Hematopoietic multipotent progenitor cell treated with erythropoietin and hydrocortisone succinate and interleukin-3 and kit ligand, for 15 days (in vitro differentiated cells): ENCODE measurements at regions not wholly inside any gene's neighbourhood (a gene's known extent, or its start where the extent isn't known, plus 50 kb on each side); places are given as distances from the start of the nearest gene placed in this dataset.

Experiments
- DNase-seq: peaks from one replicate; pipeline ENCODE4 v3.0.0-alpha.2; 2015; ENCODE audit warnings: low spot score

DNA sequence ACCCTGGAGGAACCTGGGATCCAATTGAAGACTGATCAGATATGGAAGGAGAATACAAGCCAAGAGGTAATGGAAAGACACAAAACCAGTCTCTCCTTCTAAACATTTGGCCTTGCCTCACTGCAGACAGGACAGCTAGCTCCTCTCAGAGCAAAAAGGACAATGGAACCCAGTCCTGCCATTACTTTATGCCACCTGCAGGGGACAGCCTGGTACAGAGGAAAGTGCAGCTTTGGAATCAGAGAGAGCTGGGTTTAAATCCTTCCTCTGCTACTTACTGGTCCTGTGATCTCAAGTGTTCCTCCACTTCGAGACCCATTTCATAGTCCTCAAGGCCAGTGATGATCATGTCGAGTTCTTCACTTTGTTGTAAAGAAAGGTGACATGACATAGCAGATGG is 159.4 kb upstream of the SMAD3 start:
- no peak for DNase-seq

DNA sequence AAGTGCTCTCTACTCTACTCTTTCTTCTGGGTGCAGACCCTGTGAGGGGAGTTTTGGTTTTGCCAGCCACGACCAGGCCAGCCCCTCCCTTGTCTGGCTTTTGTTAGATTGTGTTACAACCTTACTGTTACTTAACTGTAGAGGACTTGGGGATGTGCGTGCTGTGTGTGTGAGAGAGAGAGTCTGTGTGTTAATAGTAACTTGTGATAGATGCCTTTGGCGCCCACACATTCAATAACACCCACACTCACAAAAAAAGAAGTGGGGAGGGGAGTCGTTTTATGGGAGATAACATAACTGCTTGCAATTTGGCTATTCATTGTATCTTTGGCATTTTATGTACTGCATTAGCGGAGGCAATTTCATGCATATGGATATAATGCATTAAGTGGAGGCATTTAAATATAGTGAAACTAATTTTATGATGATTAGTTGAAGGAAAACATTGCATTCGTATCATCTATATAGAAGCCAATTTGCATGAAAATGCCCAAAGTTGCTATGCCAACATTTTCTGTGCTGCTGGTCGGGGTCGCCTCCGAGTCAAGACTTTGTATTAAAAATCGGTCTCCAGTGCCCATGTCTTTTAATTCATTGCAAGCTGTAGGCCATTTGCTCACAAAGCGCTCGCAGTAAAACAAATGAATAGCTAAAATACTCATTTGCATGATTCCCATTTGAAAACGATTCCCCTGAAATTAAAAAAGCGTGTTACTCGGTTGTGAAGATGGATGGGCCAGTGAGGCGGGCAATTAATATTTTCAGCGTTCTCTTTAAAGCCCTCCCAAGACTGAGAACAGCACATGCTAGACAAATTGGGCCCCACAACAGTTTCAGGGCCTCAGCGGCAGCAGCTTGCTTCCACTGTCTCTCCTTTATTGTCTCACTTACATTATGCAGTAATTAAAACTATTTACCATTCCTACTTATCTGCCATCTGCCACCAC is 158.5 kb upstream of the SMAD3 start:
- no peak for DNase-seq

DNA sequence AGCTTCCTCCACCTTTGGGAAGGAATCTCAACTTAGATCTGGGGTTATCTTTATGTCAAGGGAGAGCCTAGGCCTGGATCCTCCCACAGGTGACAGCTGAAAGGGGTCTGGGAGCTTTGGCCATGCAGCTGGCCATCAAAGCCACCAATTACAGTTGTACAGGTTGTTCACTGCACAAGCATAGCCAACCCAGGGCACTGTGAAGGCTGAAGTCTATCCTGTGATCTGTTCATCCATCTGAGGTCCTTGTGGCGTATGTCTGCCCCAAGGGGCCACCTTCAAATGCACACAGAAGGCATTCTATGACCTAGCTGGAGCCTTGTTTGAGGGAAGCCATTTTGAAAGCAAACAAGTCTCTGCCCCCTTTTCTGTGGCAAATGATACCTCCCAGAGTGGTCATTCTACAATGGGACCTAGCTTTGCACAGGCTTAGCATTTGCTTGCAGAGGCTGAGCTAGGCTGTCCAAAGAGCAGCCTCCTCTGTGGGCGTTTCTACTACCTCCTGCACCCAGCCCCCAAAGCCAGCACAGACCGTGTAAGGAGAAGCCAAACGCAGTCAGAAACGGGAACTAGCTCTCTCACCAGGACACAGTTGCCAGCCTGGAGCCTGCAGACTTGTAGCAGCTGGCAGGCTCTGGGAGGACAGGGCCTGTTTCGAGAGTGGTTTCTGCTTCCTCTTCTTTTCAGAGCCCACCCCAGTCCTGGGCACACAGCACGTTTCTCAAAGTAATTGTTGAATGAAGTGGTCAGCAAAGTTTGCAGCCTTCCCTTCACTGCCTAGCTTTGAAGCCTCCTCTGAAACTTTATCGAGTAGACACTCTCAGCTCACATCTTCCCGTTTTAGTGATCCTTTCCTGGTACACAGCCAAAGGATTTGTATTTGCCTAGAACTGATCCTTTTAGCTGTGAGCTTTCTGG is 157.3 kb upstream of the SMAD3 start:
- no peak for DNase-seq

DNA sequence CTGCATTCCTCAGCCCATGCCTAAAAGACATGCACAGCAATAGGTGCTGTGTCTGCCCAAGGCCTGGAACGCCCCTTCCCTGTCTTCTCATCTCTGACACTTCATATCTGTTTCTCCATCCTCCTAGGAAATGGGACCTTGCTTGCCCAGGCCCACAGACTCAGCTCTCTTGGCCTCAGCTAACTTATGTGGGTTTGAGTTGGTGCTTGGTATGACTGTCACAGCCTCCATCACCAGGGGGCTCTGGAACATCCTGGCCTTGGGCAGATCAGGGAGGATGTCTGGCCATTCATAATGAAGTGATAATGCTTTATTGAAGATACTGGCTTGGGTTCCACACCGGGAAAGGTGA is 156.7 kb upstream of the SMAD3 start:
- no peak for DNase-seq

DNA sequence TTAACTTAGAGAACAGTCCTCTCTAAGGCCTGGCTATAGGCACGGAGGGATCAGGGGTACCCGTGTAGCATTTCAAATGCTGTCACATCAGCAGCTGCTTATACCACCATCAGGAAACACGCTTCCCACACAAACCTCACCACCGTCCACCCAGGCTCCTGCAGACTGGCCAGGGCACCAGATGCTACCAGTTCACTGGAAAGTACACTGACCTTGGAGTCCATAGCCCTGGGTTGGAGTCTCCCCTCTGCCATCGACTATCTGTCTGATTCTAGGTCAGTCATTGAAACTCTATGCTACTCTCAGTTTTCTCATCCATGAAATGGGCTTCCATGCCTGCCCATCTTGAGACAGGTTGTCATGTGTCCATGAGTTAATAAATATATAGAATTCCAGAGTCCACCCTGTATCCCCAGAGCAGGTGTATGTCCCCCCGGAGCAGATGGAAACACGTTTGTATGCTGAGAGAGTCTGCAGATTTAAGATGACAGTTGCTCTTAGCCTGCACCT is 156.0 kb upstream of the SMAD3 start:
- no peak for DNase-seq

DNA sequence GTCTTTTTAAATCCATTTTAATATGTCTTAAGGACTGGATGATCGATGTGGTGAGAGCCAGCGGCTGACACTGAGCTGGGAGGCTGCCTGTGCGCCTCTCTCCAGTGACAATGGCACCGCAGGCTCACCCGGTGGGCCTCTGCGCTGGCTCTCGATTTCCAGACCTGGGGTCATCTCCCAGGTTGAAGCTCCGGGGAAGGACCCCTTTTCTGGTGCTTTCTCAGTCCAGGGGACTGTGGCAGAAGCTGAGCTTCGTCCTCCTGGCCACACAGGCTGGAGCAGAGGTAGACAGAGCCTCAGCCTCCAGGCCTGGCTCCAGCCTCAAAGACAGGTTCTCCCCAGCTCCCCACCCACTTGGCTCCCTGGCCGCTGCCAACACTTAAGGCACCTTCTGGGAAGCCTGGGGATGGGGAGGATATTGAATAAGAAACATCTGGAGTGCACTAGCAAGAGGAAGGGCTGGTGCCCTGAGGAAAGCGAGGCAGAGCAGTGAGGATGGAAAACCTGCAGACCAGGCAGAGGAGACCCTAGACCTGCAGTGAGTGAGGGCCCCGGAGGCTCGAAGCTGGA is 154.2 kb upstream of the SMAD3 start:
- no peak for DNase-seq

DNA sequence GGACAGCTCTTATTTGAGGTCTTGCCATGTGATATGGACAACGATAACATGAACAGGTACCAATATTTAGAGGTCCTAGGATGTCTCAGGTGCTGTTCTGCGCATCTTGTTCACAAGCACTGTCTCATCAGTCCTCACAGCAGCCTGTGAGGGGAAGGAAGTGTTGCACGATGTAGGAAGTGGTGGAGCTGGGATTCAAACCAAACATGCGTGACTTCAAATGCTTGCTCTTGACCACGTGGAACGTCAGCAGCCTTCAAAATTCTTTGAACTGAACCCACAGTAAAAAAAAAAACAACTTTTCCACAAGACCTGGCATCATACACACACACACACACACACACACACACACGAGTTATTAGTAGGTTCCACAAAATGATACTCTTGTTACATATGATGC is 153.4 kb upstream of the SMAD3 start:
- no peak for DNase-seq

DNA sequence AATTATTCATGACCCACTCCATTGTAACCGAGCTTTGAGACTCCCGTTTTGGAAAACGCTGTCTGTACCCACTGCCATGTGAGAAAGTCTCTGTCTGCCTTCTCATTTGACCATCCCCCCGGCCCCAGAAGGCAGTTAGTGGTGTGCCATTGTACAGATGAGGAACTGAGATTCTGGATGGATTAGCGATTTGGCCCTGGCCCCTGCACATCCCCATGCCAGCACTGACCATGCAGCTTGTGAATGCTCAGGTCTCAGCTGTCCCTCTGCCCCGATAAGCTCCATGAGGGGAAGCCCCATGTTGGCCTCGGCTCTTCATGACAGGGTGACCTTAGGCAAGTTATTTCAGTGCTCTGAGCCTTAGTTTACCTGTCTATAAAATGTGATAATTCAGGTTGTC is 153.0 kb upstream of the SMAD3 start:
- DNase-seq = no peak

DNA sequence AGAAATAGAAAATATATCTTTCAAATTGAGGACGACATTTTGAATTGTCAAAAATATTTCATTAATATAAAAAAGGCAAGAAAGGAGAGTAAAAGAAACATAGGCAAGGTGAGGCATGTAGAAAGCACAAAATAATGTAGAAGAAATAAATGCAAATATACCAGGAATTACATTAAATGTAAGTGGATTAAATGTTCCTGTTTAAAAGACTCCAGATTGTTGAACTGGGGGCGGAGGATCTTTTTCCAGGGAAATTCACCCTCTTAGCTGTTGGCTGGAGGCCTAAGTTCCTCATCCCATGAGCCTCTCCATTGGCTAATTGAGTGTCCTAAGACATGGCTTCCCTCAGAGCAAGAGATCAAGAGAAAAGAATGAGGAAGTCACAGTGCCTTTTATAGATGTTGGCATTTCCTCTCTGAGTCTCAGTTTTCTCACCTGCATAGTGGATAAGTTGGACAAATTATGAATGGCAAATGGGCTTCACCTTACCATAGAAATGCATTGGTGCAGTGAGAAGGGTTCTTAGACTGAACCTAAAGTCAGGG is 147.4 kb upstream of the SMAD3 start:
- no peak for DNase-seq

DNA sequence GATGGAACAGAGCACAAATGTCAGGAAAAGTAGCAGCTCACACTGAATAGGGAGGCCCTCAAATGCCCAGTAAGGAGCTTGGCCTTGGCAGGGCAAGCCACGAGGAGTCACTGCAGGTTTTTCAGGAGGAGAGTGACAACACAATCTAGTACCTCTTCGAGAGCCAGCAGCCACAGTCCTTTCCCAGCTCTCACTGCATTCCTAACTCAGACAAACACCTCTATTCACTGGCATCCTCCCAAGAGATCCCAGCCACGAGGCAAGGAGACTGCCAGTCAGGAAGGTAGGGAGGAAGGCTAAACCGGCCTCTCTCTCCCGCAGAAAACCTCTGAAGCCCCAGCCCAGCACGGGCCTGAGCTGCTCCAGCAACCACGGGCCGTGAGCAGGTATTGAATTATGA is 146.0 kb upstream of the SMAD3 start:
- no peak for DNase-seq

DNA sequence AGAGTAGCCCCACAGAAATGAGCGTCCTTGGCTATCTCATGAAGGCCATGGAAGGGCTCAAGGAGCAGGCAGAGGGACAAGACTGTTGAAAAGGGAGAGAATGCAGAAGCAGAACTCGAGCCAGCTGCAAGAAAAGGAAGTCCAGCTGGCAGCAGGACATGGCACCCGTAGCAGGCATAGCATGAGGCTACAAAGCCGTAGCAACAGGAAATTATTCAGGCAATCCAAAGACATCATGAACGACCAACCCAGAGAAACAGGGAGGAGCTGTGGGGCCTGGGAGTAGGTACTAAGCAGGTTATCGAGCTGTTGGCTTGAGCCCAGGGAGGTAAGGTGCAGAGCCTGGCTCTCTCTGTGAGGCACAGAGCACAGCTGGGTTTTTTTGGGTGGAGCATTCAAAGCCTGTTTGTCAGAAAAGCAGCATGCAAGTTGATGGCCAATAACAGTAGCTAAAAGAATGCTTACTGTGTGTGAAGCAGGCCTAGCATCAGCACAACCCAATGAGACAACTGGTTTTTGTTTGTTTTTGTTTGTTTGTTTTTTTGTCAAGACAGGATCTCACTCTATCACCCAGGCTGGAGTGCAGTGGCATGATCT is 144.0 kb upstream of the SMAD3 start:
- DNase-seq = no peak

DNA sequence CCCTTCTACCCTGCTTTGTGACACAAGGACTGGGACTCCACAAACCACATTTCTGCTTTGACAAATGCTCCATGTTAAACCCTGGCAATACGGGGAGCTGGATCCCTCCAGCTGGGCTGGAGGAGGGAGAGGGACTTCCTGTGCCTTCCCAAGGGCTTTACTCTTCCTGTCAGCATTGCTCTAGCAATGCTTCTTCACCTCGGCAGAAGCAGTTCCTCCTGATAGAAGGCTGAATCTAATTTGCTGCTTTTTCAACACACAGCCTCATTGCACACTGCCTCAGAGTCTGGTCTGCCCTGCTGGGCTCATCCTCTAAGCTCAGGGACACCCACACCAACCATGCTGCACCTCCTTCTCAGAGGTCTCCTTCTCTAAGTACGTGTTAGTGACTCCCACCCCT is 142.8 kb upstream of the SMAD3 start:
- DNase-seq = no peak

DNA sequence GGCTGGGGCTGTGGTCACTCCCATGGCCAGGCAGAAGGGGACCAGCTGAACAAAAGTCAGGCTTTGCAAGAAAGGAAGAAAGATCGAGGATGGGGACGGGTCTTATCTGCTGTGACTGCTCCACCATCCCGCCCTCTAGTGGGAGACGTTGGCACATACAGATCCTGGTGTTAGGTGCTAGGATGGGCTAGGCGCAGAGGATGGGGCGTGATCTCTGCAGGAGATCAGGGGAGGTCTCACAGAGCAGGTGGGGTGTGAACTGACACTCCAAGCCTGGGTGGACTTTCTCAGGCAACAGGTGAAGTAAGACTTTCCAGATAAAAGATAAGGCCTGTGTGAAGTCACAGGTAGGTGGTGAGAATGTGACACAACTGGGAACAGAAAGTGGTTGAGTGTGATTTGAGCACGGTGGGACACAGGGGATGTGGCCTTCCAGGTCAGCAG is 141.9 kb upstream of the SMAD3 start:
- no peak for DNase-seq

DNA sequence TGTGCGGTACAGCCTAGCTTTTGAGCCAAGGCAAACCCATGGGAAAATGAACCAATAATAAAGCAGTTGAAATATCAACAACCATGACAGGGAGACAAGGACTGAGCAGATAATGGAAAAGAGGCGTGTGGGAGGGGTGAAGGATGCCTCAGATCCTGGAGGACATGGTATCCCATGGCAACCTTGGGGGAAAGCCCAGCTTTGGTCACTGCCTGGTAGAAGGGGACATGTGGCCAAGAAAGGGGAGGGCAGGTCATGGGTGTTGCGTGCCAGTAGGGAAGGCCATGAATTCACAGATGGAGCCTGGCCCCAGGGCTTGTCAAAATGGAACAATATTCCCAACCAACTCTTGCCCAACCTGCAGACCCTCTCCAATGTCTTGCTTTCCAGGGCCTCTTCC is 140.5 kb upstream of the SMAD3 start:
- no peak for DNase-seq

DNA sequence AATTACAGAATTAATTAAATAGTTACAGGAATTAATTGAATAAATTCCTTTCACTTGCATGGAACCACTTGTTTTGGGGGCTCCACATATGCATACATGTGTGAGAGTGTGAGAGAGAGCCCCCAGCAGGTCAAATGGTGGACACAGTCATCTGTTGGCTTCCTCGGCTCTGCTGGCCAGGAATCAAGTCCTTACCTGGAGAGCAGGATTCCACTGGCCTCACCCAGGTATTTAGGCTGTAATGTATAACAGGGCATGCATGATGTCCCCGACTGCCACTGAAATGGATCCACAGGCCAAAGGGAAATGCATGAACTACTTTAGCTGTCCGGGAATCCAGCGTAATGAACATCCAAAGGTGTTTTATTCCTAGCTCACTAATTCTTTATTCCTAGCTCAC is 139.7 kb upstream of the SMAD3 start:
- DNase-seq = no peak

DNA sequence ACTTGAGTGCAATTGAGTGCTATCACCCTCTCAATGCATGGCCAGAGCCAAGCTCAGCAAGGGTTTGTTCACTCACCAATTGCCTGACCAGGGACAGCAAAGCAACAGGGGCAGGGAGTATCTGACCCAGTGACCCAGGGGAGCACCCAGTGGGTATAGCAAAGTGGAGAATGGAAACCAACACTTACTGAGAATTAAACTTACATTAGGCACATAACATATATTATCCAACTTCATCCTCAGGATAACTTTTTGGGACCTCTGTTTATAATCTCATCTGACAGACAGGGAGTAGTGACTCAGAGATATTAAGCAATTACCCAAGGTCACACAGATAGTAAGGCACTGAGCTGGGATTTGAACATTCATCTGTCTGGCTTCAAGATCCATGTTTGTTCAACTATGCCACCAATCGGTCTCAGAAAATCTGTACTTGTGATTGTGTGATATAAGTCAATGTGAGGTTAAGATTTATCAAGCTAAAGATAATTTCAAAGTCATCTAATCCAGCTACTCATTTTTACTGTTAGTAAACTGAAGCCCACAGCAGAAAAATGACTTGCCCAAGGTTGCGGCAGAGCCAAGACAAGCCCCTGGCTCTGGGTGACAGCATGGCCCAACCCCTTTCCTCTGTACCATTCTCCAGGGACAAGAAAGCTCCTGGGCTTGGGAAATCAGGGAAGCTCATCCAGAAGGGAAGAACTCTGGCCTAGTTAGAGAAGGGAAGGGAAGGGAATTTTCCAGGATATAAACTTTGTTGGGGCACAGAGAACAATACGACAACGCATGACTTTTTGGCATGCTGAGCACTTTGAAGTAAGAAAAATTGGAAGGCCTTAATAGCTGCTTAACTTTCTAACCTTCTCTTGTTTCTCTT is 138.0 kb upstream of the SMAD3 start:
- DNase-seq = no peak

DNA sequence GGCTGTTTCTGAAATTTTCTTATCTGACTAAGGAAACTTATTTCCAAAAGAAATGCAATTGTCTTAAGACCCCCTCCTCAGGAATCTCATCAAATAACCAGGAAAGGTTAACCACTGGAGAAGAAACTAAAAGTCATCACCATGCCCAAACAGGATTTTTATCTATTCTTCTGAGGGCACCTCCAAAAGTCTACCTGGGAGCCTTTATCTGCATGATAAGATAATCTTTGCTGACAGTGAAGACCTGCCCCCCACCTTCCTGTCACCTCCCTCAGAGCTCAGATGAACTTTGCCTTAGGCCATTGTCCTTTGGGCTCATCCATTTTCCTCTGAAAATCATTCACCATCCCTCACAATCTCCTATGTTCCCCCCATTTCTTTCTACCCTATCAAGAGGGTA is 137.3 kb upstream of the SMAD3 start:
- DNase-seq = no peak

DNA sequence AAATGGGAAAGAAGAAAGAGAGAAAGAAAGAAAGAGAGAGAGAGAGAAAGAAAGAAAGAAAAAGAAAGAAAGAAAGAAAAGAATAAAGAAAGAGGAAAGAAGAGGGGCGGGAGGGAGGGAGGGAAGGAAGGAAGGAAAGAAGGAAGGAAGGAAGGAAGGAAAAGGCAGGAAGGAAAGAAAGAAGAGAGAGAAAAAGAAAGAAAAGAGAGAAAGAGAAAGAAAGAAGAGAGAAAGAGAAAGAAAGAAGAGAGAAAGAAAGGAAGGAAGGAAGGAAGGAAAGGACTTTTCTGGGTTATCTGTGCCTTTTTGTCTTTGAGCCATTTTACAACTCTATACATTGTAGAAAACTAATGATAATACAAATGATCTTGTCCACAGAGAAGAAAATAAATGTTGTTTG is 136.6 kb upstream of the SMAD3 start:
- DNase-seq = no peak

DNA sequence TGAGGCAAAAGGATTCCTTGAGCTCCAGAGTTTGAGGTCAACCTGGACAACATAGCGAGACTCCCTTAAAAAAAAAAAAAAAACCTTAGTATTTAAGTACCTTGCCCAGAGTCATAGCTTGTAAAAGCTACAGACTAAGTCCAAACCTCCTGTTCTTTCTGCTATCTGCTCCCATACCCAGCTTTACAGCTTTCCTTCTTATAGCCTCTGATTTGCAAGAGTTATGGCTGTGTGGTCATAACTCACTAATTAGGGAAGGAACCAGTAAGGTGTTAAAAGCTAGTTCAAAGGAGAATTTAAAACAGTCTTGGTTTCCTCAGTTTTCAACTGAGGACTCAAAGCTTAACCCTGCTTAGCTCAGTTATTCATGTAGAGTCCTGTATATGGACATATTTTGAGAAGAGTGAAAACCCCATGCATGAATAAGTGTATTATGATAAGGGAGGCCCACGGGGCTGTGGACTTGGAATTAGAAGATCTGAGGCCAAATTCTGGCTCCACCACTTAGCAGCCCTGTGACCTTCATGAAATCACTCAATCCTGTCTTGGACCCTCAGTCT is 135.5 kb upstream of the SMAD3 start:
- no peak for DNase-seq
